ENCODE measurements at regions not wholly inside any gene's neighbourhood (a gene's known extent, or its start where the extent isn't known, plus 50 kb on each side); places are given as distances from the start of the nearest gene placed in this dataset.

- DNase-seq, result no peak
Measured at GRCh38 chr16:60331168-60331567, 1597.1 kb upstream of the GOT2 start.

More at GRCh38 chr16:60331168-60331567, 1597.1 kb upstream of the GOT2 start:
- Histone ChIP-seq H3K27ac (ENCODE audit: low read depth in 2 of 2, low read length in 1 of 2) (no peak overlapping the region), H3K9me3 (no peaks in the 10 kb centered on the region), H3K79me2 (ENCODE audit: insufficient read depth) (no peaks in the 10 kb centered on the region), H4K20me1 (ENCODE audit: insufficient read depth) (no peaks in the 10 kb centered on the region), H3F3A (replicated peaks; ENCODE audit: insufficient read depth) (no peaks in the 10 kb centered on the region), H3K27me3 (ENCODE audit: insufficient read depth) (no peaks in the 10 kb centered on the region), H3K36me3 (replicated peaks in 1 of 2; ENCODE audit: control insufficient read depth in 1 of 2, insufficient read depth in 2 of 2, low read length in 1 of 2) (no peaks in the 10 kb centered on the region), H2AFZ (ENCODE audit: low read depth) (no peak overlapping the region), H3K4me3 (ENCODE audit: low read depth in 2 of 2, low read length in 1 of 2) (no peak overlapping the region), H3K4me2 (no peak overlapping the region), H3K9me2 (no peaks in the 10 kb centered on the region), H3K4me1 (ENCODE audit: control insufficient read depth in 1 of 2, insufficient read depth in 2 of 2, low read depth in 1 of 2, low read length in 1 of 2) (no peaks in the 10 kb centered on the region), H3K9ac (no peak overlapping the region)
- TF ChIP-seq JUND (IDR thresholded peaks at IDR 0.05), result no peak
- no peak for TF ChIP-seq IRF3 (IDR thresholded peaks at IDR 0.05; ENCODE audit: low read depth, low read length)
- TF ChIP-seq NRF1 (IDR thresholded peaks at IDR 0.05; ENCODE audit: low read depth, low read length), result no peak
- TF ChIP-seq PBX3 (IDR thresholded peaks at IDR 0.05), result no peak
- TF ChIP-seq GABPA (IDR thresholded peaks at IDR 0.05; ENCODE audit: low read depth), result no peak
- no peak for TF ChIP-seq TEAD4 (IDR thresholded peaks at IDR 0.05; ENCODE audit: borderline replicate concordance, insufficient read depth)
- no peak for TF ChIP-seq USF2 (IDR thresholded peaks at IDR 0.05; ENCODE audit: borderline replicate concordance, low read depth, low read length)
- no peak for TF ChIP-seq TAF1 (IDR thresholded peaks at IDR 0.05; ENCODE audit: borderline replicate concordance, low read depth, low read length)
- TF ChIP-seq MXI1 (IDR thresholded peaks at IDR 0.05; ENCODE audit: low read depth, low read length), result no peak
- TF ChIP-seq POLR2AphosphoS5 (IDR thresholded peaks at IDR 0.05; ENCODE audit: low read depth, low read length), result no peak
- no peak for TF ChIP-seq FOXJ3 (CRISPR knock-in tag; IDR thresholded peaks at IDR 0.05)
- no peak for TF ChIP-seq FOSL2 (IDR thresholded peaks at IDR 0.05; ENCODE audit: borderline replicate concordance, low read depth)
- no peak for TF ChIP-seq TCF12 (IDR thresholded peaks at IDR 0.05)
- no peak for TF ChIP-seq MAX (IDR thresholded peaks at IDR 0.05; ENCODE audit: low read depth)
- TF ChIP-seq CHD2 (IDR thresholded peaks at IDR 0.05; ENCODE audit: low read length, partially characterized antibody), result no peak
- no peak for TF ChIP-seq YY1 (IDR thresholded peaks at IDR 0.05; ENCODE audit: low read depth)
- no peak for TF ChIP-seq USF1 (IDR thresholded peaks at IDR 0.05; ENCODE audit: borderline replicate concordance, low read depth)
- ChIA-PET CTCF (no interaction called here), POLR2A (no interaction called here)
- WGBS (ENCODE audit: low lambda C conversion rate), result 25% methylated on average over 2 of the region's 2 CpGs

Measured in SK-N-SH (cell line).